Astrocyte of the spinal cord (primary cell): ENCODE measurements at regions not wholly inside any gene's neighbourhood (a gene's known extent, or its start where the extent isn't known, plus 50 kb on each side); places are given as distances from the start of the nearest gene placed in this dataset.
"Not testable (repeated sequence)": the region's sequence is repeated elsewhere in the genome, so short reads cannot be mapped to it uniquely, and the experiment has no call there.

Experiments
- DNase-seq: peaks from one replicate; pipeline ENCODE4 v3.0.0; 2011; ENCODE audit warnings: low read depth, low spot score
- H3K4me3 ChIP-seq: 2 replicates; pipeline ENCODE4 v1.5.1; 2011; ENCODE audit warnings: low read depth, mild to moderate bottlenecking, low read length, moderate library complexity
- CTCF ChIP-seq: IDR thresholded peaks from 2 replicates; pipeline ENCODE4 v1.5.1; 2012; ENCODE audit warnings: low read depth, mild to moderate bottlenecking, low read length, inconsistent platforms
- in situ Hi-C: cut with HindIII; loops from 2 replicates; pipeline ENCODE4 v1.10.0; 2017; ENCODE audit warnings: low sequenced_read_pairs

DNA sequence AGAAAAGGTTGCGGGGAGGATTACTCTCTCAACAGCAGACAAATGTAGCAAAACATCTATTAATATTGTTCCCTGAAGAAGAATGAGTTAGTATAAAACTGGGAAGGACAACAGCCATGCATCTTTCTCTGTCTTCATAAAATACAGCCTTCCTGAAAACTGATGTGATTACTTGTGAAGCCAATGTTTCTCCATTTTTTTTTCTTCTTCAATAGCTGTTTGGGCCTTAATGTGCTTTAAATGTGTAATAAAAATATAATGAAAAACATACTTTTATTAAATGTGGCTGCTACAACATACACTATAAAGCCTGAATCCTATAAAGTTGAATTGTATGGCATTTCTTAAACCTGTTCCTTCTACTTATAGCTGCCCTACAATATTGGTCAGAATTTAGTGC lies 146.3 kb upstream of the LMCD1 start:
- in situ Hi-C loops, result no loop called here
- H3K4me3 ChIP-seq, result no peak overlapping the region
- no peak for TF ChIP-seq CTCF
- DNase-seq, result no peak

DNA sequence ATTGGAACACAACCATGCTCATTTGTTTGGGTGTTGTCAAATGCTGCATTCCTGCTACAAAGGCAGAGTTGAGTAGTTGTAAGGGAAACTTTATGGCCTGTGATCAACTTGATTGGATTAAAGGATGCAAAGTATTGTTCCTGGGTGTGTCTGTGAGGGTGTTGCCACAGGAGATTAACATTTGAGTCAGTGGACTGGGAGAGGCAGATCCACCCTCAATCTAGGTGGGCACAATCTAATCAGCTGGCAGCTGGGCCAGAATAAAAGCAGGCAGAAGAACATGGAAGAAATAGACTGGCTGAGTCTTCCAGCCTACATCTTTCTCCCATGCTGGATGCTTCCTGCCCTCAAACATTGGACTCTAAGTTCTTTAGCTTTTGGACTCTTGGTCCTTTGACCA lies 145.6 kb upstream of the LMCD1 start:
- DNase-seq, in situ Hi-C loops, H3K4me3 ChIP-seq: not testable (repeated sequence)

DNA sequence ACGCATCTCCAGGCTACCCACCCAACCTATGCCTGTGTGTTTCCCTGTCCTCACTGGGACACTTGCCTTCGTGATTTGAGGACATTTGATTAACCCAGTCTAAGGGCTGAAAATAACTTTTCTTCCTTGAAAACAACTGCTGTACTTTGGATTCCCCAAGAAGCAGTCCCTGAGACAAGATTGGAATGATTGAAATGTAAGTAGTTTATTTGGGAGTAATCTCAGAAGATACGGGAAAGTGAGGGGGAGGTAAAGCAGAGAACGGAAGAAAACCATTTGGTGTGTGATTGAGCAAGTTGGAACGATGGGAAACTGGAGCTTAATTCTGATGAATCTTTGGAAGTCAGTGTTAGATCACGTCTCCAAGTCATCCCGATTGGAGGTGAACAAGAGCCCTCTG lies 143.8 kb upstream of the LMCD1 start:
- in situ Hi-C loops, result no loop called here

GRCh38 chr3:8359133-8359532 lies 142.5 kb upstream of the LMCD1 start:
- no peak overlapping the region for H3K4me3 ChIP-seq
- in situ Hi-C loops, result no loop called here
- TF ChIP-seq CTCF, result no peak
- DNase-seq, result no peak

More for the DNA sequence above, 143.8 kb upstream of the LMCD1 start:
- no peak for DNase-seq
- no peak overlapping the region for H3K4me3 ChIP-seq
- no peak for TF ChIP-seq CTCF

DNA sequence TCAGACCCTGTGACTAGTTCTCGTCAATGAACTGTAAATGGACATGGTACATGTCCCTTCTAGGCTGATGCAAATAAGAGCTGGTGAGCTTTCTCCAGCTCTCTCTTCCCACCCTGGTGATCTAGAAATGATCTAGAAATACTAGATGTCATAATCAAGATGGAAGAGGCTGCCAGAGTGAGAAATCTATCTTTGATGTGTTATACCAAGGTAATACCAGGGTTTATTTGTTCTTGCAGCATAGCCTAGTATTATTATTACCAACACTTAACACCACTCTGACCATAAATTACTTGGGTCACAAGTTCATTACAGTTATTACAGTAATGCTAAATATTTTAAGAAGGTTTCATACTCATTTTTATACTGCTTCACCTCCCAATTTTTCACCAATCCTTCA lies 138.4 kb upstream of the LMCD1 start:
- TF ChIP-seq CTCF, result no peak
- in situ Hi-C loops, result no loop called here
- no peak overlapping the region for H3K4me3 ChIP-seq
- no peak for DNase-seq

DNA sequence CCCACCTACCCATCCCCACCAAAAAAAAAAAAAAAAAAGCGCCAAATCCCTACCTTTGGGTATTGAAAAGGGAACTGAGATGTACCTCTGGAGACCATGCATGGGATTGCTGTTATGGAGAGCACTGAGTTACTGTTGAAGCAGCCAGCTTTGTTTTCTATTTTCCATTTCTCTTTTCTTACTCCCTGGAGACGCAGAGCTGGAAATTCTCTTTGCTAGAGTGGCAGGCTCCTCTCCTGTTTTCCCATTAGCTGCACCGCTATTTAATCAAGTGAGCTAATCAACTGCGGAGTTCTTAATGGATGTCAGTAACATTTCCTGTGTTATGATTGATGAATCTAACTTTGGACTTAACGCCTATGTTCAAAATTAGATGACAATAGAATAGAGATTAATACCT lies 136.1 kb upstream of the LMCD1 start:
- no peak for DNase-seq
- TF ChIP-seq CTCF, result no peak
- no peak overlapping the region for H3K4me3 ChIP-seq
- in situ Hi-C loops, result no loop called here

DNA sequence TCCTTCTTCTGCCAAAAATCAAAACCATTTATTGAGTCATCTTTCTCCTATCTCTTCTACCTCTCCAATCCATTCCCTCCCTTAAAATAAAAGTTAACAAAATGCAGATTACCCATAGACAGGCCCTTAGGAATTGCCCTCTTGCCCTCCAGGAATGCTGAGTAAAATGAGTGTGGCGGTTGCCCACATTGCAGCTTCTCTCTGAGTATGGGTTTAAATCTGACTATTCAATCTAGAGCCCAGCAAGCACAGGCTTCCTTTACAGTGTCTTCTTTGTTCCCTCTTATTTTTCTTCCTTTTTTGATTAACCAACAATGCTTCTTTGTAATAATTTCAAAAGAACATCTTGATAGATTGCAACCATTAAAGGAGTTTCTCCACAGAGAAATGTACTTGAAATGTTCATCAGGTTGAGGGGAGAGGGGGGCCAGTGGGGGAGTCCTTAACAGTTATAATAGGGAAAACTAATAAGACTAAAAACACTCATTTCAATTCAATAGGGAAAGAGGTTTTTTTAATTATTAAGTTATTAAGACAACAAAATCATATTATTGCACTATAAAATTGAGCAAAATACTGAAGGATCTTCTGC lies 135.3 kb upstream of the LMCD1 start:
- no peak overlapping the region for H3K4me3 ChIP-seq
- TF ChIP-seq CTCF, result no peak
- no peak for DNase-seq
- in situ Hi-C loops, result no loop called here
